Hepatocyte (in vitro differentiated cells): ENCODE measurements at regions not wholly inside any gene's neighbourhood (a gene's known extent, or its start where the extent isn't known, plus 50 kb on each side); places are given as distances from the start of the nearest gene placed in this dataset.

ENCODE experiments used
- DNase-seq: peaks from one replicate; pipeline ENCODE4 v3.0.0-alpha.2; 2016; ENCODE audit warnings: low spot score
- H2AFZ ChIP-seq: fragments of 200-600 bp; sonication (generic); 2 replicates; pipeline ENCODE4 v1.6.0; 2016; ENCODE audit warnings: antibody characterized with exemption, mild to moderate bottlenecking
- H3K27ac ChIP-seq: fragments of 200-600 bp; sonication (generic); 2 replicates; pipeline ENCODE4 v1.5.1; 2016; ENCODE audit warnings: mild to moderate bottlenecking
- H3K27me3 ChIP-seq: fragments of 200-600 bp; sonication (generic); 2 replicates; pipeline ENCODE4 v1.6.1; 2016
- H3K36me3 ChIP-seq: fragments of 200-600 bp; sonication (generic); replicated peaks from 2 replicates; pipeline ENCODE4 v1.5.1; 2016; ENCODE audit warnings: low read depth; ENCODE audit not compliant: insufficient read depth
- H3K4me1 ChIP-seq: fragments of 200-600 bp; sonication (generic); 2 replicates; pipeline ENCODE4 v1.5.1; 2016; ENCODE audit warnings: mild to moderate bottlenecking, moderate library complexity; ENCODE audit not compliant: insufficient read depth
- H3K4me2 ChIP-seq: fragments of 200-600 bp; sonication (generic); 2 replicates; pipeline ENCODE4 v1.6.0; 2016
- H3K4me3 ChIP-seq: fragments of 200-600 bp; sonication (generic); 2 replicates; pipeline ENCODE4 v1.5.1; 2016; ENCODE audit warnings: mild to moderate bottlenecking
- H3K79me2 ChIP-seq: fragments of 200-600 bp; sonication (generic); 2 replicates; pipeline ENCODE4 v1.6.0; 2017; ENCODE audit warnings: mild to moderate bottlenecking
- H3K9me2 ChIP-seq: fragments of 200-600 bp; sonication (generic); replicated peaks from 2 replicates; pipeline ENCODE4 v1.6.0; 2017; ENCODE audit warnings: mild to moderate bottlenecking; ENCODE audit not compliant: insufficient read depth
- H3K9me3 ChIP-seq: fragments of 200-600 bp; sonication (generic); 2 replicates; pipeline ENCODE4 v1.5.1; 2016; ENCODE audit warnings: low read depth, mild to moderate bottlenecking
- H4K20me1 ChIP-seq: fragments of 200-600 bp; sonication (generic); 2 replicates; pipeline ENCODE4 v1.6.0; 2016; ENCODE audit warnings: mild to moderate bottlenecking; ENCODE audit not compliant: insufficient read depth, poor library complexity, severe bottlenecking
- CTCF ChIP-seq: fragments of 200-600 bp; sonication (generic); IDR thresholded peaks from 2 replicates; pipeline ENCODE4 v1.5.1; 2016; ENCODE audit warnings: antibody characterized with exemption, mild to moderate bottlenecking; ENCODE audit not compliant: poor library complexity
- EZH2 ChIP-seq: fragments of 200-600 bp; sonication (generic); IDR thresholded peaks from 2 replicates; pipeline ENCODE4 v1.6.1; 2016; ENCODE audit warnings: antibody characterized with exemption, mild to moderate bottlenecking, borderline replicate concordance
- EZH2phosphoT487 ChIP-seq: fragments of 200-600 bp; sonication (generic); IDR thresholded peaks from one replicate; pipeline ENCODE4 v1.6.1; 2018; ENCODE audit warnings: antibody characterized with exemption, mild to moderate bottlenecking, low read depth, moderate library complexity; ENCODE audit not compliant: unreplicated experiment, severe bottlenecking
- WGBS: methylation state at CpG from one replicate; pipeline ENCODE4 v1.1.6; 2016; ENCODE audit warnings: low lambda C conversion rate; ENCODE audit errors: missing lambda C conversion rate; 5-methylcytosine and 5-hydroxymethylcytosine counted together

GRCh38 chr4:138078751-138079520, 163.2 kb downstream of the SLC7A11 start:
- H4K20me1 ChIP-seq = no peaks in the 10 kb centered on the region
- peak overlapping the region; percentile 45 for H3K27ac ChIP-seq
- H2AFZ ChIP-seq = no peak overlapping the region
- no peaks in the 10 kb centered on the region for H3K9me3 ChIP-seq
- H3K9me2 ChIP-seq = no peaks in the 10 kb centered on the region
- H3K79me2 ChIP-seq = no peaks in the 10 kb centered on the region
- H3K4me2 ChIP-seq = no peak overlapping the region
- DNase-seq = no peak
- H3K4me1 ChIP-seq = no peaks in the 10 kb centered on the region
- TF ChIP-seq EZH2phosphoT487 (no peak), CTCF (no peak), EZH2 (no peak)
- H3K27me3 ChIP-seq = no peaks in the 10 kb centered on the region
- 71% methylated on average over 4 of the region's 4 CpGs for WGBS
- no peak overlapping the region for H3K4me3 ChIP-seq
- no peaks in the 10 kb centered on the region for H3K36me3 ChIP-seq

- Histone ChIP-seq H3K9me3 (no peaks in the 10 kb centered on the region), H3K36me3 (no peaks in the 10 kb centered on the region), H3K4me3 (no peak overlapping the region), H3K4me2 (no peak overlapping the region), H3K9me2 (no peaks in the 10 kb centered on the region), H3K79me2 (no peaks in the 10 kb centered on the region), H2AFZ (no peak overlapping the region), H4K20me1 (no peaks in the 10 kb centered on the region), H3K27ac (no peak overlapping the region), H3K4me1 (no peaks in the 10 kb centered on the region), H3K27me3 (no peaks in the 10 kb centered on the region)
- peak; percentile 35 for DNase-seq
- no peak for TF ChIP-seq CTCF
- no peak for TF ChIP-seq EZH2
- TF ChIP-seq EZH2phosphoT487 = no peak
- WGBS = 59% methylated on average over 2 of the region's 2 CpGs
Measured at GRCh38 chr4:138078253-138078652, 163.9 kb downstream of the SLC7A11 start.

DNA sequence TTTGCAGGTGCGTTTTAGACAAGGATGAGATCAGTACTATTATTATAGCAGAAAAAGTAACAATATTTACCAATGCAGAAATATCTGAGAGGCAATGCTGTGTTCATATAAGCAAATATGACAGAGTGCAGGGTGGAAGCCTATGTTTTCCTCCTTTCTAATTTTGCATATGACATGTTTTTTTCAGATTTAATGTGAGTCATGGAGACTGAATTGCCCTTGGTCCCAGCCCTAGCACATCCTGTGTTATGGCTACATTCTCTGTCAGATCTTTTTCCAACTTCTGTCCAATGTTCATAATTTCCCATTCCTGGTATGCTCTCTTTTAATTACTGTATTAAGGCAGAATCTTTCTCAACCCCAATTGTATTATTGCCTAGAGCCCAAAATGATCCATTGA, 165.6 kb downstream of the SLC7A11 start:
- Histone ChIP-seq H4K20me1 (no peaks in the 10 kb centered on the region), H3K36me3 (no peaks in the 10 kb centered on the region), H2AFZ (no peak overlapping the region), H3K4me1 (no peaks in the 10 kb centered on the region), H3K4me3 (no peak overlapping the region), H3K4me2 (no peak overlapping the region), H3K9me2 (no peaks in the 10 kb centered on the region), H3K27me3 (no peaks in the 10 kb centered on the region), H3K79me2 (no peaks in the 10 kb centered on the region), H3K9me3 (no peaks in the 10 kb centered on the region), H3K27ac (no peak overlapping the region)
- no peak for DNase-seq
- no peak for TF ChIP-seq CTCF
- TF ChIP-seq EZH2phosphoT487 = no peak
- no peak for TF ChIP-seq EZH2
- WGBS = 100% methylated on average over 1 of the region's 1 CpG
